Thyroid gland (tissue), 4 donors: ENCODE measurements at regions not wholly inside any gene's neighbourhood (a gene's known extent, or its start where the extent isn't known, plus 50 kb on each side); places are given as distances from the start of the nearest gene placed in this dataset.

Experiments
- CTCF ChIP-seq, 6 experiments: fragments of 200-600 bp in 3 of 6; fragments of 450-650 bp in 3 of 6; sonication (generic) in 3 of 6; IDR thresholded peaks; one replicate each; pipeline ENCODE4 v1.5.1; 2016 to 2019; ENCODE audit warnings: antibody characterized with exemption in 6 of 6, mild to moderate bottlenecking in 2 of 6, inconsistent platforms in 1 of 6, moderate library complexity in 1 of 6
- POLR2A ChIP-seq, 2 donors: fragments of 450-650 bp; IDR thresholded peaks; one replicate each; pipeline ENCODE4 v1.6.1; 2017; ENCODE audit warnings: antibody characterized with exemption in 2 of 2, mild to moderate bottlenecking in 2 of 2, moderate library complexity in 1 of 2

- TF ChIP-seq POLR2A (IDR thresholded peaks at IDR 0.05) (no peak), CTCF (IDR thresholded peaks at IDR 0.05) (no peak)
Measured at GRCh38 chr16:35370617-35371016, 1911.2 kb downstream of the TP53TG3F start.
